Islet precursor cell (in vitro differentiated cells): ENCODE measurements at regions not wholly inside any gene's neighbourhood (a gene's known extent, or its start where the extent isn't known, plus 50 kb on each side); places are given as distances from the start of the nearest gene placed in this dataset.
A peak's percentile ranks its signal among the peaks of the same experiment; 100 is the strongest.
"Not testable (repeated sequence)": the region's sequence is repeated elsewhere in the genome, so short reads cannot be mapped to it uniquely, and the experiment has no call there.

Experiments
- DNase-seq: peaks from one replicate; pipeline ENCODE4 v3.0.0-alpha.2; 2018

- DNase-seq = no peak
Measured at GRCh38 chr16:52386694-52387093, 160.2 kb downstream of the TOX3 start.

GRCh38 chr16:52384378-52384777 lies 162.6 kb downstream of the TOX3 start:
- no peak for DNase-seq

- DNase-seq = no peak
Measured at GRCh38 chr16:52383640-52384292, 163.2 kb downstream of the TOX3 start.

GRCh38 chr16:52383119-52383518 lies 163.8 kb downstream of the TOX3 start:
- no peak for DNase-seq

GRCh38 chr16:52379551-52379950 lies 167.4 kb downstream of the TOX3 start:
- no peak for DNase-seq

- DNase-seq = no peak
Measured at GRCh38 chr16:52376676-52377280, 170.2 kb downstream of the TOX3 start.

- DNase-seq = no peak
Measured at GRCh38 chr16:52372313-52372712, 174.6 kb downstream of the TOX3 start.

GRCh38 chr16:52368859-52369258 lies 178.1 kb downstream of the TOX3 start:
- DNase-seq = no peak

- no peak for DNase-seq
Measured at GRCh38 chr16:52367821-52368220, 179.1 kb downstream of the TOX3 start.

- DNase-seq = no peak
Measured at GRCh38 chr16:52366983-52367382, 180.0 kb downstream of the TOX3 start.

GRCh38 chr16:52364500-52364899 lies 182.4 kb downstream of the TOX3 start:
- no peak for DNase-seq

- DNase-seq = no peak
Measured at GRCh38 chr16:52363082-52363481, 183.9 kb downstream of the TOX3 start.

GRCh38 chr16:52357711-52358110 lies 189.2 kb downstream of the TOX3 start:
- no peak for DNase-seq

- DNase-seq = no peak
Measured at GRCh38 chr16:52353249-52353648, 193.7 kb downstream of the TOX3 start.

GRCh38 chr16:52351451-52351850 lies 195.5 kb downstream of the TOX3 start:
- DNase-seq = no peak

- no peak for DNase-seq
Measured at GRCh38 chr16:52350031-52350642, 196.8 kb downstream of the TOX3 start.

GRCh38 chr16:52346709-52347108 lies 200.2 kb downstream of the TOX3 start:
- DNase-seq = no peak

GRCh38 chr16:52333673-52334072 lies 213.3 kb downstream of the TOX3 start:
- DNase-seq = not testable (repeated sequence)

GRCh38 chr16:52320930-52321439 lies 226.0 kb downstream of the TOX3 start:
- DNase-seq = no peak

GRCh38 chr16:52318302-52319009 lies 228.5 kb downstream of the TOX3 start:
- peak; percentile 56 for DNase-seq

GRCh38 chr16:52316241-52316640 lies 230.7 kb downstream of the TOX3 start:
- DNase-seq = no peak

GRCh38 chr16:52312716-52313115 lies 234.2 kb downstream of the TOX3 start:
- DNase-seq = no peak
